Ovary (tissue), 3 donors: ENCODE measurements at regions not wholly inside any gene's neighbourhood (a gene's known extent, or its start where the extent isn't known, plus 50 kb on each side); places are given as distances from the start of the nearest gene placed in this dataset.

ENCODE experiments used
- EP300 ChIP-seq: sonication (generic); formaldehyde crosslinking; IDR thresholded peaks from one replicate; pipeline ENCODE4 v1.6.1; 2017; ENCODE audit warnings: antibody characterized with exemption
- POLR2A ChIP-seq: fragments of 450-650 bp; IDR thresholded peaks from one replicate; pipeline ENCODE4 v1.6.1; 2017; ENCODE audit warnings: antibody characterized with exemption, mild to moderate bottlenecking, moderate library complexity
- TF ChIP-seq, protein P1 (sequence below), 3 donors: fragments of 450-650 bp in 2 of 3; fragments of 200-600 bp in 1 of 3; IDR thresholded peaks; one replicate each; pipeline versions ENCODE4 v1.5.1 to v1.8.0; 2016 to 2022; ENCODE audit warnings: antibody characterized with exemption in 3 of 3, mild to moderate bottlenecking in 1 of 3
- donor health status: DM: no; HTN: no; CAD: no.

- TF ChIP-seq POLR2A (no peak), EP300 (no peak)
- TF ChIP-seq, protein P1, sequence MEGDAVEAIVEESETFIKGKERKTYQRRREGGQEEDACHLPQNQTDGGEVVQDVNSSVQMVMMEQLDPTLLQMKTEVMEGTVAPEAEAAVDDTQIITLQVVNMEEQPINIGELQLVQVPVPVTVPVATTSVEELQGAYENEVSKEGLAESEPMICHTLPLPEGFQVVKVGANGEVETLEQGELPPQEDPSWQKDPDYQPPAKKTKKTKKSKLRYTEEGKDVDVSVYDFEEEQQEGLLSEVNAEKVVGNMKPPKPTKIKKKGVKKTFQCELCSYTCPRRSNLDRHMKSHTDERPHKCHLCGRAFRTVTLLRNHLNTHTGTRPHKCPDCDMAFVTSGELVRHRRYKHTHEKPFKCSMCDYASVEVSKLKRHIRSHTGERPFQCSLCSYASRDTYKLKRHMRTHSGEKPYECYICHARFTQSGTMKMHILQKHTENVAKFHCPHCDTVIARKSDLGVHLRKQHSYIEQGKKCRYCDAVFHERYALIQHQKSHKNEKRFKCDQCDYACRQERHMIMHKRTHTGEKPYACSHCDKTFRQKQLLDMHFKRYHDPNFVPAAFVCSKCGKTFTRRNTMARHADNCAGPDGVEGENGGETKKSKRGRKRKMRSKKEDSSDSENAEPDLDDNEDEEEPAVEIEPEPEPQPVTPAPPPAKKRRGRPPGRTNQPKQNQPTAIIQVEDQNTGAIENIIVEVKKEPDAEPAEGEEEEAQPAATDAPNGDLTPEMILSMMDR (IDR thresholded peaks at IDR 0.05), result no peak
Observed at GRCh38 chr12:13371367-13371766, 174.8 kb downstream of the EMP1 start.
